EH (cell line): ENCODE measurements at regions not wholly inside any gene's neighbourhood (a gene's known extent, or its start where the extent isn't known, plus 50 kb on each side); places are given as distances from the start of the nearest gene placed in this dataset.
A peak's percentile ranks its signal among the peaks of the same experiment; 100 is the strongest.
"Not testable (repeated sequence)": the region's sequence is repeated elsewhere in the genome, so short reads cannot be mapped to it uniquely, and the experiment has no call there.

ENCODE experiments used
- DNase-seq: peaks from one replicate; pipeline ENCODE4 v3.0.0-alpha.2; 2015; ENCODE audit warnings: low read depth

DNA sequence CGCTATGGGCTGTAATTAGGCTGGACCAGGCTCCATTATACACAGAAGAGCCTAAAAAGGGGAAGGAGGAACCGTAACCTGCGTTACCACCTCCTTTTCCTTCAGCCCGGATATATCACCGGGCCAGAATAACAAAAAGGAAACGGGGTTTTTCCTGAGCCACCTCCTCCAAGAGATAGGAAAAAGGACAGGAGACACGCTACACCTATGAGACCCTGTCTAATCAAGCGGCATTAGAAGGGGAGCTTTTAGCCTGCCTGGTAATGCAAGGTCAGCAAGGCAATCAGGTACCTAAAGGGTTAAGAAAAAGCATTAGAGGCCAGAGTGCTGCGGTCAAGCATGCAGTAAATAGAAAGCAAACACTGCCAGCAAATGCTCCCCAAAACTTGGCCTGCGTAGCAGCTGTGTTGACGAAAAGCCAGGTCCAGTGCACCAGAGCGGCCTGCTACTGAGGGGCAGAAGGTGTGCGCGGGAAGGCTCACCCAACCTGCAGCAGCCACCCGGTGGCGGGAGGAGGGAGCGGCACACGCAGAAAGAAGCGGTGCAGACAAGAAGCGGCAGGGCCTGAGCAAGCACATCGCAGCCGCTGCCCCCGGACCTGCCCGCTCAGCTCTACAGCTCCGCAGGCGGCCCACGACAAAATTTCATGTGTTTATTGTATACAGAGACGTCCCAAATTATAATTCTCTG is 1466.1 kb downstream of the UQCRFS1 start:
- no peak for DNase-seq

DNA sequence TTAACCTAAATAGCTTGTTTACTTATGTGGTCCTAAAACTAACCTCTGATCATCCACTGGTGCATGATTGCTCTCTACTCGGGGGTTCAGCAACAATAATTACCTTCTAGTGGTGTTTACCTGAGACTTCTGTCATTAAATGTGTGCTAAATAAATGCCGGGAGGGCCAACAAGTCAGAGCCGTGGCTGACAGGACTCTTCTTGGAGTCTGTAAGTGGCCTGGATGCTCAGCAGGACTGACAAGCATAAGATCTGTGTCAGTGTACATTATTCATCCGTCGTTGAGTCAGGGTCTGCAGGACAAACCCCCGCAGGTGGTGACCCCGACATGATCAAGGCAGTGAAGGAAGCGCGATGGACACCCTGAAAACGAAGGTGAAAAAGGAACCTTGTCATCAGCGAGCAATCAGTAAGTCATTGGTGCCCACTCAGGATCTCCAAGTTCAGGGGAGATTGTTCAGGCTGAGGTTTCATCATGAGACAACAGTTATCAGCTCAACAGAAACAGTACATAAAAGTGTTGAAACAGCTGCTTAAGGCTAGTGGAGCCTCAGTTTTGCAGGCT is 1466.9 kb downstream of the UQCRFS1 start:
- DNase-seq = no peak

GRCh38 chr19:27744926-27745768 is 1467.8 kb downstream of the UQCRFS1 start:
- DNase-seq = peak; percentile 1

DNA sequence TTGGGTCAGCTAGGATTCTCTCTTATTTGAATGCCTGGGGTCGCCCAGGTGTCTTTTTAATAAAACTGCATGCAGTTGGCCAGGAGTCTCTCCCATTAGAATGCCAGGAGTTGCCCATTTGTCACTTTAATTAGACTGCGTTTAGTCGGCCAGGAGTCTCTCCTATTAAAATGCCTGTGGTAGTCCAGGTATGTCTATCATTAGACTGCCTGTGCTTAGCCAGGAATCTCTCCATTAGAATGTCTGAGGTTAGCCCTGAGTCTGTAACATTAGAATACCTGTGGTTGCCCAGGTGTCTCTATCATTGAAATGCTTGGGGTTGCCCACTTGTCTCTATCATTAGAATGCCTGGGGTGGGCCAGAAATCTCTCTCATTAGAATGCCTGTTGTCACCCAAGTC is 1470.9 kb downstream of the UQCRFS1 start:
- no peak for DNase-seq

DNA sequence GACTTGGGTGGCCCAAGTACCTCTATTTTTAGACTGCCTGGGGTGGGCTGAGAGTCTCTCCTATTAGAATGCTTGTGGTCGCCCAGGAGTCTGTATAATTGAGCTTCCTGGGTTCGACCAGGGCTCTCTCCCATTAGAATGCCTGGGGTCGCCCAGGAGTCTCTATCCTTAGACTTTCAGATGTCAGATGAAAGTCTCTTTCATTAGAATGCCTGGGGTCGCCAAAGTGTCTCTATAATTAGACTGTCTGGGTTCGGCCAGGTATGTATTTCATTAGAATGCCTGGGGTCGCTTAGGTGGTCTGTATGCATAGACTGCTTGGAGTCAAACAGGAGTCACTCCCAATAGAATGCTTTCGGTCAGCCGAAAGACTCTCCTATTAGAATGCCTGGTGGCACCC is 1471.7 kb downstream of the UQCRFS1 start:
- no peak for DNase-seq

DNA sequence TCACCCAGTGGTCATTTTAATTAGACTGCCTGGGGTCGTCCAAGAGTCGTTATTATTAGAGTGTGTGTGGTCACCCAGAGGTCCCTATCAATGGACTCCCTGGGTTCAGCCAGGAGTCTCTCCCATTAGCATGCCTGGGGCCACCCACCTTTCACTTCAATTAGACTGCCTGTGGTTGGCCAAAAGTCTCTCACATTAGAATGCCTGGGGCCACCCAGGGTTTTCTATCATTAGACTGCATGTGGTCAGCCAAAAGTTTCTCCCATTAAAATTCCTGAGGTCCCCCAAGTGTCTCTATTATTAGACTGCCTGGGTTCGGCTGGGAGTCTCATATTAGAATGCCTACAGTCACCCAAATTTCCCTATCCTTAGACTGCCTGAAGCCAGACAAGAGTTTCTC is 1472.6 kb downstream of the UQCRFS1 start:
- DNase-seq = peak; percentile 25

DNA sequence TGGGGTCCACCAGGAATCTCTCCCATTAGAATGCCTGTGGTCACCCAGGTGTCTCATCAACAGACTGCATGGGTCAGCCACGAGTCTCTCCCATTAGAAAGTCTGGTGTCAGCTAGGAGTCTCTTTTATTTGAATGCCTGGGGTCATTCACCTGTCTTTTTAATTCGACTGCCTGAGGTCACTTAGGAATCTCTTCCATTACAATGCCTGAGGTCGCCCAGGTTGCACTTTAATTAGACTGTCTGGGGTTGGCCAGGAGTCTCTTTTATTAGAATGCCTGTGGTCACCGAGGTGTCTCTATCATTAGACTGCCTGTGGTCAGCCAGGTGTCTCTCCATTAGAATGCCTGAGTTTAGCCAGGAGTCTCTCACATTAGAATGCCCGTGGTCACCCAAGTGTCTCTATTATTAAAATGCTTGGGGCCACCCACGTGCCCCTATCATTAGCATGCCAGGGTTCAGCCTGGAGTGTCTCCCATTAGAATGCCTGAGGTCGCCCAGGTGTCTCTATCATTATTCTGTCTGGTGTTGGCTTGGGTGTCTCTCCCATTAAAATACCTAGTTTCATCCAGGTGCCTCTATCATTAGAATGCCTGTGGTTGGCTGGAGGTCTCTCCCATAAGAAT is 1474.3 kb downstream of the UQCRFS1 start:
- no peak for DNase-seq

DNA sequence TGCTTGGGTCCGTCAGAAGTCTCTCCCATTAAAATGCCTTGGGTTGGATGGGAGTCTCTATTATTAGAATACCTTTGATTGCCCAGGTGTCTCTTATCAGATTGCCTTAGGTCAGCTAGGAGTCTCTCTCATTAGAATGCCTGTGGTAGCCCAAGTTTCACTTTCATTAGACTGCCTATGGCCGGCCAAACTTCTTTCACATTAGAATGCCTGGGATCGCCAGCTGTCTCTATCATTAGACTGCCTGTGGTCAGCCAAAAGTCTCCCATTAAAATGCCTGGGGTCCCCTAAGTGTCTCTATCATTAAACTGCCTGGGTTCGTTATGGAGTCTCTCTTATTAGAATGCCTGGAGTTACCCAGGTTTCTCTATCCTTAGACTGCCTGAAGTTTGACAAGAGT is 1476.7 kb downstream of the UQCRFS1 start:
- DNase-seq = no peak

DNA sequence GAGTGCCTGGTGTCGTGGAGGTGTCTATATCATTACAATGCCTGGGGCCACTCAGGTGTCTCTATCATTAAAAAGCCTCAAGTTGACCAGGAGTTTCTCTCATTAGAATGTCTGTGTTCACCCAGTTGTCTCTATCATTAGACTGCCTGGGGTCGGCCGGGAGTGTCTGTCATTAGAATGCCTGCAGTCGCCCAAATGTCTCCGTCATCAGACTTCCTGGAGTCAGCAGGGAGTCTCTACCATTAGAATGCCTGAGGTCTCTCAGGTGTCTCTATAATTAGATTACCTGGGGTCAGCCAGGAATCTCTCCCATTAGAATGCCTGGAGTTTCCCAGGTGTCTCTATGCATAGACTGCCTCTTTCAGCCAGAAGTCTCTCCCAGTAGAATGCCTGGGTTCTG is 1477.6 kb downstream of the UQCRFS1 start:
- no peak for DNase-seq

DNA sequence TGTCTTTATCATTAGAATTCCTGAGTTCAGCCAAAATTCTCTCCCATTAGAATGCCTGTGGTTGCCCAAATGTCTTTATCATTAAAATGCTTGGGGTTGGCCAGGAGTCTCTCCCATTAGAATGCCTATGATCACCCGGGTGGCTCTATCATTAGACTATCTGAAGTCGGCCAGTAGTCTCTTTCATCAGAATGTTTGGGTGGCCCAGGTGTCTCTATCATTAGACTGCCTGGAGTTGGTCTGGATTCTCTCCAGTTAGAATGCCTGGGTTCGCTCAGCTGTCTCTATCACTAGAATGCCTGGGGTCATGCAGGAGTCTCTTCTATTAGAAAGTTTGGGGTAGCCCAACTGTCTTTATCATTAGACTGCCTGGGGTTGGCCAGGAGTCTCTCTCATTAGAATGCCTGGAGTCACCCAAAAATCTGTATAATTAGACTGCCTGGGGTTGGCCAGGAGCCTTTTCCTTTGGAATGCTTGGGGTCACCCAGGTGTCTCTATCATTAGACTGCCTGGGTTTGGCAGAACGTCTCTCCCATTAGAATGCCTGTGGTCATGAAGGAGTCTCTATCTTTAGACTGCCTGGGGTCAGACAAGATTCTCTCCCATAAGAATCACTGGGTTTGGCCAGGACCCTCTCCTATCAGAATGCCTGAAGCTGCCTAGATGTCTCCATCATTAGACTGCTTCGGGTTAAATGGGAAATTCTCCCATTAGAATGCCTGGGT is 1478.3 kb downstream of the UQCRFS1 start:
- DNase-seq = no peak

GRCh38 chr19:27733551-27734266 is 1479.2 kb downstream of the UQCRFS1 start:
- DNase-seq = no peak

DNA sequence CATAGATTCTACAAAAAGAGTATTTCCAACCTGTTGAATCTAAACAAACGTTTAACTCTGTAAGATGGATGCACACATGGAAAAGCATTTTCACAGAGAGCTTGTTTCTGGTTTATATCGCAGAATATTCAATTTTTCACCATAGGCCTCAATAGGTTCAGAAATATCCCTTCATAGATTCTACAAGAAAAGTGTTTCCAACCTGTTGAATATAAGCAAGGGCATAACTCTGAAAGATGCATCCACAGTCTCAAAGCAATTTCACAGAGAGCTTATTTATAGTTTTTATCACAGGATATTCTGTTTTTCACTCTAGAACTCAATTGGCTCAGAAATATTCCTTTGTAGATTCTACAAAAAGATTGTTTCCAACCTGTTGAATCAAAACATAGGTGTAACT is 1483.6 kb downstream of the UQCRFS1 start:
- no peak for DNase-seq

DNA sequence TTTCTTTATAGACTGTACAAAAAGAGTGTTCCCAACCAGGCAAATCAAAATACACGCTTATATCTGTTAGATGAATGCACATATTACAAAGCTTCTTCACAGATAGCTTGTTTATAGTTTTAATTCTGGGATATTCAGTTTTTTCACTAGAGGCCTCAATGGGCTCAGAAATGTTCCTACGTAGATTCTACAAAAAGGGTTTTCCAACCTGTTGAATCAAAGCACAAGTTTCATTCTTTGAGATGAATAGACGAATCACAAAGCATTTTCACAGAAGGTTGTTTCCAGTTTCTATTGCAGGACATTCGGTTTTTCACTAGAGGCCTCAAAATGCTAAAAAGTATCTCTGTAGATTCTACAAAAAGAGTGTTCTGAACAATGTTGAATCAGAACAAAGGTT is 1490.3 kb downstream of the UQCRFS1 start:
- DNase-seq = no peak

GRCh38 chr19:27720155-27720554 is 1492.8 kb downstream of the UQCRFS1 start:
- DNase-seq = no peak

DNA sequence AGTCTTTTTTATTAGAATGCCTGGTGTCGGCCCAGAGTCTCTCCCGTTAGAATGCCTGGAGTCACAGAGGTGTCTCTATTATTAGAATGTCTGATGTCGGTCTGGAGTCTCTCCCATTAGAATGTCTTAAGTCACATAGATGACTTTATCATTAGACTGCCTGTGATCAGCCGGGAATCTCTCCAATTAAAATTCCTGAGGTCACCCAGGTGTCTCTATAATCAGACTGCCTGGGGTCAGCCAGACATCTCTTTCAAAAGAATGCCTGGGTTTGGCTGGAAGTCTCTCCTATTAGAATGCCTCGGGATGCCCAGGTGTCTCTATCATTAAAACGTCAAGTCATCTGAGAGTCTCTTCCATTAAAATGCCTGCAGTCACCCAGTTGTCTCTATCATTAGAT is 1493.9 kb downstream of the UQCRFS1 start:
- DNase-seq = no peak

DNA sequence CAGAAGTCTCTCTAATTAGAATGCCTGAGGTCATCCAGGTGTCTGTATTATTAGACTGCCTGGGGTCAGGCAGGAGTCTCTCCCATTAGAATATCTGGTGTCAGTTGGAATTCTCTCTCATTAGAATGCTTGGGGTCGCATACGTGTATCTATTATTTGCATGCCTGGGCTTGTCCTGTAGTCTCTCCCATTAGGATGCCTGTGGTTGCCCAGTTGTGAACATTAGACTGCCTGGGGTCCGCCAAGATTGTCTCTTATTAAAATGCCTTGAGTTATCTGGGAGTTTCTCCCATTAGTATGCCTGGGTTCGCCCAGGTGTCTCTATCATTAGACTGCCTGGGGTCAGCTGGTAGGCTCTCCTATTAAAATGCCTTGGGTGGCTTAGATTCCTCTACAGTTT is 1494.7 kb downstream of the UQCRFS1 start:
- no peak for DNase-seq

DNA sequence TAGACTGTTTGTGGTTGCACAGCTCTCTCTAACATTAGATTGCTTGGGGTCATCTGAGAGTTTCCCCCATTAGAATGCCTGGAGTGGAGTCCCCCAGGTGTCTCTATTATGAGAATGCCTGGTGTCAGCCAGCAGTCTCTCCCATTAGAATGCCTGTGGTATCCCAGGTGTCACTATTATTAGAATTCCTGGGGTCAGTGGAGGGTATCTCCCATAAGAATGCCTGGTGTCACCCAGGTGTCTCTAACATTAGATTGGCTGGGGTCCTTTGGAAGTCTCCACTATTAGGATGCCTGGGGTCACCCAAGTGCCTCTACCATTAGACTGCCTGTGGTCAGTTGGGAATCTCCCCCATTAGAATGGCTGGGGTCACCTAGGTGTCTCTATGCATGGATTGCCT is 1495.1 kb downstream of the UQCRFS1 start:
- DNase-seq = no peak

GRCh38 chr19:27716922-27717321 is 1496.0 kb downstream of the UQCRFS1 start:
- DNase-seq = no peak

DNA sequence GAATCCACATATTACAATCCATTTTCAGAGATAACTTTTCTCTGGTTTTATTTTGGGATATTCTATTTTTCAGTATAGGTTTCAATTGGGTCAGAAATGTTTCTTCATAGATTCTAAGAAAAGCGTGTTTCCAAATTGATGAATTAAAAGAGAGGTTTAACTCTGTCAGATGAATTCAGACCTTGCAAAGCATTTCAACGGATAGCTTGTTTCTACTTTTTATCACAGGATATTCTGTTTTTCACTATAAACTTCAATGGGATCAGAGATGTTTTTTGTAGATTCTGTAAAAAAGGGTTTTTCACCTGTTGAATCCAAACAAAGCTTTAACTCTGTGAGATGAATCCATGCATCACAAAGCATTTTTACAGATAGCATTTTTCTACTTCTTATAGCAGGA is 1498.1 kb downstream of the UQCRFS1 start:
- no peak for DNase-seq

- no peak for DNase-seq
Measured at GRCh38 chr19:27709496-27709895, 1503.5 kb downstream of the UQCRFS1 start.

DNA sequence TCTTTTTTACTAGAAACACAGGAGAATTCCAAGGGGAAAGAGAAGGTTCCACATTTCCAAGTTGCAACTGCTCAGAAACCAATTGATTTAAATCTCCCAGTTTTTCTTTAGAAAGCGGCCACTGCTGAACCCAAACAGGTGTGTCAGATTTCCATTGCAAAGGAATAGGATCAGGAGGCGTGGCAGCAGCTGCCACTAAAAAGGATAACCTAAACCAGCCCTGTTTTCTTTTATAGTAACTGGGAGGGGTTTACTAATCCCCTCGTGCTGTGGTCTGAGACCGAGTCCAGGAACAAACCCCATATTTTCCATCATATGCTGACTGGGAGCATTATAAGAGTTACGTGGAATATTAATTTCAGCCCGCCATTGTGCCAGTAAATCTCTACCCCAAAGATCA is 1504.0 kb downstream of the UQCRFS1 start:
- not testable (repeated sequence) for DNase-seq
